PC-3 (cell line): ENCODE measurements at regions not wholly inside any gene's neighbourhood (a gene's known extent, or its start where the extent isn't known, plus 50 kb on each side); places are given as distances from the start of the nearest gene placed in this dataset.

ENCODE experiments used
- CTCF ChIP-seq: fragments of 300-600 bp; sonication (generic); conservative IDR thresholded peaks from 2 replicates; pipeline ENCODE4 v1.5.1; 2017; ENCODE audit warnings: antibody characterized with exemption, low read depth, mild to moderate bottlenecking, low read length
- EZH2 ChIP-seq: fragments of 300-600 bp; sonication (generic); IDR thresholded peaks from one replicate; pipeline ENCODE4 v1.6.1; 2017; ENCODE audit warnings: antibody characterized with exemption, mild to moderate bottlenecking, low read length; ENCODE audit not compliant: unreplicated experiment
- EZH2phosphoT487 ChIP-seq: fragments of 300-600 bp; sonication (generic); IDR thresholded peaks from 2 replicates; pipeline ENCODE4 v1.6.1; 2018; ENCODE audit warnings: mild to moderate bottlenecking, antibody characterized with exemption, low read length, borderline replicate concordance

DNA sequence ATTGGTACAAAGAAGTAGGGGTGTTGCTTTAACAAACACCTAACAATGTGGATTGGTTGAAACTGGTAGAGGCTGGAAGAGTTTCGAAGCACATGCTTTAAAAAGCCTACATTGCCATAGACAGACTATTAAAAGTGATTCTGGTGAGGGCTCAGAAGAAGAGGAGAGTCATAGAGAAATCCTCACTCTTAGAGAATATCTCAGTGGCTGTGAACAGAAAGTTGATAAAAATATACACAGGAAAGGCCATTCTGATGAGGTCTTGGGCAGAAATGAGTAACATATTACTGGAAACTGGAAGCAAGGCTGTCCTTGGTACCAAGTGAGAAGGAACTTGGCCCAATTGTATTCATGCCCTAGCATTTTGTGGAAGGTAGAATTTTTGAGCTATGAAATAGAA, 173.7 kb upstream of the CRBN start:
- TF ChIP-seq CTCF (no peak), EZH2 (no peak), EZH2phosphoT487 (no peak)
